HTR-8/SVneo (cell line): ENCODE measurements at regions not wholly inside any gene's neighbourhood (a gene's known extent, or its start where the extent isn't known, plus 50 kb on each side); places are given as distances from the start of the nearest gene placed in this dataset.
A peak's percentile ranks its signal among the peaks of the same experiment; 100 is the strongest.
"Not testable (repeated sequence)": the region's sequence is repeated elsewhere in the genome, so short reads cannot be mapped to it uniquely, and the experiment has no call there.

Source experiments
- DNase-seq: peaks from one replicate; pipeline ENCODE4 v3.0.0; 2011; ENCODE audit warnings: low spot score, mixed read lengths; ENCODE audit not compliant: insufficient read length
- FAIRE-seq: peaks from 2 replicates; lab custom pipeline; 2011; peaks lifted over from hg19 to GRCh38; lab: Jason Lieb, UNC

GRCh38 chr3:112765531-112765930 is 81.1 kb downstream of the CD200R1L start:
- DNase-seq, result no peak
- FAIRE-seq, result no peak

DNA sequence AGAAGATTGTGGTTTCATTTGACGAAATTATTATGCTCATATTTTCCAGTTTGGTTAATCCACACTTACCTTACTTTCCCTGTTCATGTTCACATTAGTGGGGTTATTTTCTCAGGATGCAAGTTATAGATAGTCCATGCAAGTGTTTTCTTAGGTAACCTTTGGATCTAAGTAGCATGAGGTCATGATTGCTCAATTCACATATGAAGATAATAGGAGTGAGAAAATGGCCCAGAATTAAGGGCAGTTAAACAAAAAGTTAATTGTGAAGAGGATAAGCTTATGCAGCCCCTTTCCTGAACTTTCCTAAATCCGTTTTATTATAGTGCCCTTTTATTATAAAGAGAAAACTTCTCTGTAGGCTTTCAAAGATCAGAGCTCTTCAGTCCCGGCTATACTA is 83.4 kb downstream of the CD200R1L start:
- no peak for DNase-seq
- no peak for FAIRE-seq

GRCh38 chr3:112761062-112761638 is 85.5 kb downstream of the CD200R1L start:
- DNase-seq (no peak), FAIRE-seq (no peak)

- FAIRE-seq, result no peak
- no peak for DNase-seq
Observed at GRCh38 chr3:112759681-112760080, 87.0 kb downstream of the CD200R1L start.

DNA sequence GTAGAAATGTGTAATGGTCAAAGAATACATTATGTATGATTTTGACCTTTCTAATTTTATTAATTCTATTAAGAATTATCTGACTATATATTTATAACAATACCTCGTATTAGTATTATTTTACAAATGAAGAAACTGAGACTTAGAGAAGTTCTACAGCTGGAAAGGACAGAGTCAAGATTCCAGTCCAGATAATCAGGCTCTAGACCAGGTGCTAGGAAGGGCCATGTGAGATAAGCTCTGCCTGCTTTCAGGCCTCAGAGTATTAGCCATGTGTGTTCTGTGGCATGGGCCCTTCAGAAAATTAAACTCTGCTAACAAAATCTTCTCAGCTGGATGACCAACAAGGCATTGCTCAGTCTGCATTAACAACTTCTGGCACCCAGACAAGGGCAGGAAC is 87.5 kb downstream of the CD200R1L start:
- FAIRE-seq, result no peak
- no peak for DNase-seq

GRCh38 chr3:112757197-112757596 is 89.5 kb downstream of the CD200R1L start:
- DNase-seq, result no peak
- FAIRE-seq, result no peak

- FAIRE-seq (no peak), DNase-seq (no peak)
Observed at GRCh38 chr3:112755845-112756613, 90.6 kb downstream of the CD200R1L start.

DNA sequence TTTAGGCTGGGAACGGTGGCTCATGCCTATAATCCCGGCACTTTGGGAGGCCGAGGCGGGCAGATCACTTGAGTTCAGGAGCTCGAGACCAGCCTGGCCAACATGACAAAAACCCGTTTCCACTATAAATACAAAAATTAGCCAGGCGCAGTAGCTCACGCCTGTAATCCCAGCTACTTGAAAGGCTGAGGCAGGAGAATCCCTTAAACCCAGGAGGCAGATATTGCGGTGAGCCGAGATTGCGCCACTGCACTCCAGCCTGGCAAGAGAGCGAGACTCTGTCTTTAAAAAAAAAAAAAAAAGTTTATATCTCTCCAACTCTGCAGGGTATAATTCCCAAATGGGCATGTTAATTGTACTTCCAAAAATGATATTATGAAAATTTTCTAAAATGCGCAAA is 91.6 kb downstream of the CD200R1L start:
- DNase-seq, FAIRE-seq: not testable (repeated sequence)

DNA sequence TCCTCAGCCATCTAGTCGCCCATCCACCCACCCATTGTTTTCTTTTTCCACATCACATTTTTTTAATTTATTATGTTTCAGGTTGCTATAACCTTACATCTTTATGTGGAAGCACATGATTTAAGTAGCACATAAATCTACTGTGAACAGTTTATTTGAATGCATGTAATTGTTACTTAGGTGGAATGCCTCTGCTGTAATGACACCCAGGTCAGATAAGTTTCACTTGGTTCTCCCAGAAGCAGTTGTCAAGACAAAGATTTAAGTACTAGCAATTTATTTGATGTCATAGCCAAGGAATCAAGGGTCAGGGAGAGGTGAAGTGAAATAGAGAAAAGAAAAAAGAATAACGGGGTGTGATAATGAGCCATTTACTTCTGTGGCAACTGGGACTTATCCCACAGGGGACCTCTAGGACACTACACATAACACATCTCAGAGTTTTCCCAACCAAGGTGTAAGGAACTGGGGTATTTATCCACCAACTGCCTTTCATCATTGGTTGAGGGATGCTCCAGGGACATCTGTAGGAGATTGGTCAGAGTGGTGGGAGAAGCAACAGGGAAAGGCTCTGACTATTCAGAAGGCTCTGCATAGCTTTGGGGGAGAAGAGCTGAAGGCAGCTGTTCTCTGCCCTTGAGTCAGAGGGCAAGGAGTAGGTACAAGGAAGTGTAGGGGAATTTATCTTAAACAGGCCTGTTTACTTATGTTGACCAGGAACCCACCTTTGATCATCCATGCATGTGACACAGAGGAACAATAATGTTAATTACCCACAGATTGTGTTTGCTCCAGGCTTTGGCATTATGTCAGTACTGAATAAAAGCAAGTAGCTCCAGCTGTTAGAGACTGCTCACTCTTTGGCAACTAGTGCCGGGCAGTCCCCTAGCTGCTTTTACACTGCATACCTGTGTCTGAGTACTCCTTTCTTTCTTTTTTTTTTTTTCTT is 94.8 kb downstream of the CD200R1L start:
- FAIRE-seq (no peak), DNase-seq (no peak)

GRCh38 chr3:112751061-112751460 is 95.6 kb downstream of the CD200R1L start:
- DNase-seq (no peak), FAIRE-seq (no peak)

DNA sequence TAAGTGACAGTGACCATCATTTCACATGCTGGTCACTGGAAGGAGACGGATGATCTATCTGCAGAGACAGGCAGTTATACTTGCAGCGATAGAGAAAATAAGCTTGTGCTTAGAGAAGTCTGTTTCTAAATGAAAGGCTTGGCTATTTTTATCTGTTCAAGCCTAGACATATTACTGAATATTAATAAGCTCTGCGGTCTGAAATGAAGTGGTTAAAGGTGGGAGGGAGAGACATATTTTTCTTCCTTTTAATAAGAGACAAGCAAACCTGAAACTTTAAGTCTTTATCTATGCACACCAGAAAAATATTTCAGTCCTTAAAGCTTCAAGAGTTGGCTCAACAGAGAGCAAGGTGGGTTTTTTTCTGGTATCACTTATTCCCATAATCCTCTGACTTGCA is 99.0 kb downstream of the CD200R1L start:
- DNase-seq (no peak), FAIRE-seq (no peak)

DNA sequence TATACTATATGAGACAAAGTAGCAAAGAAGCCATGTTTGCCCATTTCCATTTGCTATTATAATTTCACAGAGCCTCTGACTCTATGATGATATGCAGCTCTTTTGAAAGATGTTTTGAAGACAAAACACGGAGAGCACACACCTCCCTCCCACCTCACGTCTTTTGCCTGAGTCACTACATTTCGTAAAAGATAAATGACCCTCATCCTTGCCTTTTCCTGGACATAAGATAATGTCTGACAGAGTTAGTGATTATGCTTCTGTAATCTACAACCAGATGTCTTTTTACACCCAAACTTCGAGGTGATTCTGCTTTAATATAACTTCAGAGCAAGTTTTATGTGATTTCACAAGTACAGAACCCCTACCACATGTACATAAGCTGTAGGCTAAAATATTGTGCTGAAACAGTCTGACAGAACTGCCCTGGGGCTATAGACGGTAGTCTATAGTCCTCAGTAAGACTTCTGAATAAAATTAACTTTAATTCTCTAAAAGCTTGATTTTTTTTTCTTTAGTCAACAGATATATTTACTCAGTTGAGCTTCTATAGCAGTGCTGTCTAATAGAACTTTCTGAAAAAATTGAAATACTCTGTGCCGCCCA is 99.9 kb downstream of the CD200R1L start:
- DNase-seq (peak; percentile 26), FAIRE-seq (peak; percentile 60)

DNA sequence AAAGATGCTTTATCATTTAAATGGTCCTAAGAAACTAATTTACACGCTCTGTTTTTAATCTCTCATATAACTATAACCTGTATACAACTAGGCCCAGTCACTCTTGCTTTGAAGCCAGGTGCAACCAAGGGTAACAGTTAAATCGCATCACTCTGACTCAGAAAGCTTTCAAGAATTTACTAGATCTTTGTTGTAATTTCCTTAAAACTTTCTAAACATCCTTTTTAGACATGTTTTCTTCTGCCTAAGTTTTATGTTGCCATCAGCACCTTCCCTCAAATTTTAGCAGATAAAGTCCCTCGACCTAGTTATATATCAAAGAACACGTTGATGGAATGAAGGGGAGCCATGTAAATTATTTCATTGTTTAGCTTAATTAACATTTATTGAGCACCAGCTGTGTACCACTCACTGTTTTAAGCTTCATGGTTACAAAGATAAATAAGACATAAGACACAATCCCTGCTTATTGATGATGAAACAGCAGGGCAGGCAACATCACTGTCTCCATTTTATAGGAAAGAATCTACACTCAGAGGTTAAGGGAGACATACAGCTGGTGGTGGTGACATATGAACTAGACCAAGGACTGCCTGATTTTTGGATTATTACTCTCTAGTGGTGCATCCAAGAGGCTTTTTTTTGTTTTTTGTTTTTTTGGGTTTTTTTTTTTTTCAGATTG is 101.0 kb downstream of the CD200R1L start:
- FAIRE-seq, result no peak
- no peak for DNase-seq

- FAIRE-seq, result no peak
- no peak for DNase-seq
Observed at GRCh38 chr3:112744825-112745566, 101.7 kb downstream of the CD200R1L start.

DNA sequence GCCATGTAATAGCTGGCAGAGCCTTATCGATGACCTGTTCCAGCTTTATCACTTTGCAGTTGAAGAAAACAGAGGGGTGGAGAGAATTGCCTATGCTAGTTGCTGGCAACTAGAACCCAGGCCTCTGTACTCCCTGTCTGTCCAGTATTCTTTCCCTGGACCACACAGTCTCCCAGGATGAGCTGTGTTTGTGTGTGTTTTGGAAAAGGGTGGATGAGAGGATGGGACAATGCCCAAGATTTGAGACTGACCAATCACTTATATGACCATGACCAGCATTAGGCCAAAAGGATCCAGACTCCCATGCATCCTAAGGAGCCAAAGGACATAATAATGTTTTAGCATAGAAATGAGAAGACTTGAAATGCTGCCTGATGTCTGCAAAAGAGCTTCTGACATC is 102.6 kb downstream of the CD200R1L start:
- FAIRE-seq (no peak), DNase-seq (no peak)

GRCh38 chr3:112742934-112743333 is 102.0 kb upstream of the CCDC80 start:
- FAIRE-seq, result no peak
- DNase-seq, result no peak

- DNase-seq (no peak), FAIRE-seq (no peak)
Observed at GRCh38 chr3:112741983-112742382, 101.0 kb upstream of the CCDC80 start.

GRCh38 chr3:112740835-112741234 is 99.9 kb upstream of the CCDC80 start:
- DNase-seq (no peak), FAIRE-seq (no peak)

DNA sequence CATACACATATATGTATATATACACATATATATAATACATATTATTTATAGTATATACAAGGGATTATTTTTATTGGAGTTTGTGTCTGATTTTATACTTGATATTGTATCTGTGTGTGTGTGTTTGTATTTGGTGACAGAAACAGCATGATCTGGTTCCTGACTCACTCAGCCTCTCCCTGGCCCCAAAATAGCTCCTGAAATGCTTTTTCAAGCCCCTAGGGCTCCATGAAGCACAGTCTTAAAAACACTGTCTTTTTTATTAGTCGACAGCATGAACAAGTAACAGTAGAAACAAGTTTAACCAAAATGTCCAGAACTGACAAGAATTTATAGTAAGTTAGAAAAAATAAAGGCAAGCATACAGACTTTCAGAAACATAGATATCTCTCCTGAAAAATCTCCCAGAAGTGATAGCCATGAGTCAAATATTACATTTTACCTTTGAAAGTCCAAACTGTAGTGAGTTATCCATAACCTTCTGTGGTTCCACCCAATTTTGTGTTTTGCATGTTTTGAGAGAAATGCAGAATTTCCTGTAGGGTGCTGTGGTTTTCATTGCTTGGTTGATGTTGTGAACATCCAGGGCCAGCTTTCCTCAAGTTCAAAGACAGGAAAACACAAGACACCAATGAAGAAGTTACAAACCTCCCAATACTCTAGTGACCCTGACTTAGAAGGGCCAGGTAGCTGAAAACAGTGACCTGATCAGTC is 98.5 kb upstream of the CCDC80 start:
- FAIRE-seq (no peak), DNase-seq (no peak)
